HG02610 (cell line): ENCODE measurements at regions not wholly inside any gene's neighbourhood (a gene's known extent, or its start where the extent isn't known, plus 50 kb on each side); places are given as distances from the start of the nearest gene placed in this dataset.

Source experiments
- ATAC-seq: cut with Tn5 transposase; IDR thresholded peaks from one replicate; pipeline ENCODE4 v1.9.1; 2021; ENCODE audit warnings: mild to moderate bottlenecking, moderate library complexity; ENCODE audit not compliant: unreplicated experiment

GRCh38 chr10:130398090-130398994 is 262.2 kb downstream of the GLRX3 start:
- no peak for ATAC-seq

GRCh38 chr10:130399425-130399950 is 263.3 kb downstream of the GLRX3 start:
- ATAC-seq = no peak

- no peak for ATAC-seq
Observed at GRCh38 chr10:130400890-130401289, 264.7 kb downstream of the GLRX3 start.

GRCh38 chr10:130401860-130402765 is 265.9 kb downstream of the GLRX3 start:
- ATAC-seq = no peak

GRCh38 chr10:130403153-130404075 is 267.2 kb downstream of the GLRX3 start:
- no peak for ATAC-seq

- ATAC-seq = no peak
Observed at GRCh38 chr10:130404476-130405055, 268.4 kb downstream of the GLRX3 start.

- ATAC-seq = no peak
Observed at GRCh38 chr10:130407052-130407451, 270.9 kb downstream of the GLRX3 start.

GRCh38 chr10:130409331-130409730 is 273.1 kb downstream of the GLRX3 start:
- ATAC-seq = no peak

GRCh38 chr10:130409931-130410330 is 273.7 kb downstream of the GLRX3 start:
- ATAC-seq = no peak

- ATAC-seq = no peak
Observed at GRCh38 chr10:130411496-130412085, 275.4 kb downstream of the GLRX3 start.

GRCh38 chr10:130412317-130412716 is 276.1 kb downstream of the GLRX3 start:
- no peak for ATAC-seq

- no peak for ATAC-seq
Observed at GRCh38 chr10:130416334-130417150, 280.4 kb downstream of the GLRX3 start.

- no peak for ATAC-seq
Observed at GRCh38 chr10:130418731-130419130, 282.5 kb downstream of the GLRX3 start.

- ATAC-seq = no peak
Observed at GRCh38 chr10:130421909-130422308, 285.7 kb downstream of the GLRX3 start.

- ATAC-seq = no peak
Observed at GRCh38 chr10:130422366-130423324, 286.5 kb downstream of the GLRX3 start.

GRCh38 chr10:130423455-130424305 is 287.5 kb downstream of the GLRX3 start:
- no peak for ATAC-seq

GRCh38 chr10:130424418-130424817 is 288.2 kb downstream of the GLRX3 start:
- no peak for ATAC-seq
